CD4-positive, alpha-beta T cell treated with Interleukin-1 beta for 1 hour (primary cell): ENCODE measurements at regions not wholly inside any gene's neighbourhood (a gene's known extent, or its start where the extent isn't known, plus 50 kb on each side); places are given as distances from the start of the nearest gene placed in this dataset.
"Not testable (repeated sequence)": the region's sequence is repeated elsewhere in the genome, so short reads cannot be mapped to it uniquely, and the experiment has no call there.

ENCODE experiments used
- DNase-seq, 2 donors: peaks; one replicate each; pipeline ENCODE4 v3.0.0-alpha.2; 2020 to 2022

GRCh38 chr2:236376566-236377244 is 112.5 kb upstream of the ASB18 start:
- no peak for DNase-seq

- no peak for DNase-seq
These were observed 115.9 kb upstream of the ASB18 start for GRCh38 chr2:236380051-236380612.

GRCh38 chr2:236381253-236381652 is 117.0 kb upstream of the ASB18 start:
- not testable (repeated sequence) for DNase-seq

- not testable (repeated sequence) for DNase-seq
These were observed 125.3 kb upstream of the ASB18 start for GRCh38 chr2:236389284-236390216.

- DNase-seq: no peak
These were observed 128.9 kb upstream of the ASB18 start for GRCh38 chr2:236393101-236393500.

- DNase-seq: no peak
These were observed 129.4 kb upstream of the ASB18 start for GRCh38 chr2:236393581-236393980.

GRCh38 chr2:236394571-236394970 is 130.4 kb upstream of the ASB18 start:
- DNase-seq: no peak

- no peak for DNase-seq
These were observed 130.9 kb upstream of the ASB18 start for GRCh38 chr2:236395067-236395466.

GRCh38 chr2:236396818-236397350 is 132.7 kb upstream of the ASB18 start:
- DNase-seq: no peak

- DNase-seq: no peak
These were observed 133.5 kb upstream of the ASB18 start for GRCh38 chr2:236397681-236398080.

GRCh38 chr2:236399409-236399808 is 135.2 kb upstream of the ASB18 start:
- no peak for DNase-seq

GRCh38 chr2:236400046-236400574 is 135.9 kb upstream of the ASB18 start:
- no peak for DNase-seq

- no peak for DNase-seq
These were observed 136.6 kb upstream of the ASB18 start for GRCh38 chr2:236400594-236401360.

GRCh38 chr2:236402033-236402790 is 138.0 kb upstream of the ASB18 start:
- peak in 1 of 2 donors; percentile 10 for DNase-seq

GRCh38 chr2:236403125-236403524 is 138.9 kb upstream of the ASB18 start:
- no peak for DNase-seq

GRCh38 chr2:236403811-236404210 is 139.6 kb upstream of the ASB18 start:
- DNase-seq: no peak

GRCh38 chr2:236404346-236404745 is 140.1 kb upstream of the ASB18 start:
- no peak for DNase-seq

GRCh38 chr2:236405357-236405756 is 141.2 kb upstream of the ASB18 start:
- no peak for DNase-seq

GRCh38 chr2:236408090-236408489 is 143.9 kb upstream of the ASB18 start:
- no peak for DNase-seq

GRCh38 chr2:236408786-236409185 is 144.6 kb upstream of the ASB18 start:
- DNase-seq: no peak

- no peak for DNase-seq
These were observed 151.7 kb upstream of the ASB18 start for GRCh38 chr2:236415684-236416444.
